GM21717 (cell line): ENCODE measurements at regions not wholly inside any gene's neighbourhood (a gene's known extent, or its start where the extent isn't known, plus 50 kb on each side); places are given as distances from the start of the nearest gene placed in this dataset.

ENCODE experiments used
- ATAC-seq: cut with Tn5 transposase; IDR thresholded peaks from one replicate; pipeline ENCODE4 v1.9.1; 2021; ENCODE audit warnings: mild to moderate bottlenecking, moderate library complexity; ENCODE audit not compliant: unreplicated experiment

DNA sequence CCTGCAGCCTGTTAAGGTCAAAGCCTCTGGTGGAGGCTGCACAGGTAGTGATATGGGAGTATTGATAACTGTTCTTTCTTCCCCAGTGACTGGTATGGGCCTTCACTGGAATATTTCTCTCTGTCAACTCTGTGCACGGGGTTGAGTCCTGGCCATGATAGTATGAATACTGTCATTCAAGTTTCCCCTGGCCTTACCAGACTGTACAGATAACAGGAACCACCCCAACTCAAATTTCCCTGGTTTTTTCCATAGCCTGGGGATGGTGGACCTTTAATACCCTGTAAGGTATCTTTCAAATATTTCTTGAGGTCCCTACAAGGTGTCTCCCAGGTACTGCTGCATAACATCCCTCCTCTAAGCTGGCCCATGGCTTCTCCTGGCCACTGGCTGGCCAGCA, 51.4 kb upstream of the TNFAIP3 start:
- no peak for ATAC-seq

DNA sequence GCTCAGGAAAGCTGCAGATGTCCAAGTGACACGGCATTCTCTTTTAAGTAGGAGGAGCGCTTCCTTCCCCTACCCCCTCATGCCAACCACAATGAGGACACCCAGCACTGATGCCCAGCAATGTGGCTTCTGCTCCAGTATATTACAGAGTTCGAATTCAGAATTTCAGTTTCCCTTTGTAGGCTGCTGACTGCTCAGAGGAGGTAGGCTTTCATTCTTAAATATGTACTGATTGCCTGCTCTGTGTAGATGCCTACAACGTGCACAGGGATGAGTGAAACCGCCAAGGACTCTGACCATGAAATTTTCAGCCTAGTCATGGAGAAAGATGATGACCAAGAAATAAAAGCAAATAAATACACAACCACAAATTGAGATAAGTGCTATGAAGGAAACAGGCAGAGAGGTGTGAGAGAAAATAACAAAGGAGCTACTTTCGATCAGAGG, 50.9 kb upstream of the TNFAIP3 start:
- no peak for ATAC-seq

GRCh38 chr6:137816688-137817618, 50.1 kb upstream of the TNFAIP3 start:
- ATAC-seq, result no peak
